ENCODE measurements at regions not wholly inside any gene's neighbourhood (a gene's known extent, or its start where the extent isn't known, plus 50 kb on each side); places are given as distances from the start of the nearest gene placed in this dataset.
A peak's percentile ranks its signal among the peaks of the same experiment; 100 is the strongest.

- H3K9me3 ChIP-seq: no peaks in the 10 kb centered on the region
- H3K27me3 ChIP-seq (replicated peaks in 1 of 2; ENCODE audit: control insufficient read depth in 2 of 2, extremely low read depth in 1 of 2, insufficient read depth in 2 of 2, low read length in 1 of 2): peaks cover 0 to 25% of the 10 kb centered on the region in 2 experiments
- H3K27ac ChIP-seq (ENCODE audit: low read length): no peak overlapping the region
- ATAC-seq (replicated peaks in 1 of 4): no peak
- Mint-ChIP-seq H3K36me3 (no peaks in the 10 kb centered on the region), H3K27me3 (peaks cover 15 to 35% of the 10 kb centered on the region in 2 donors), H3K9me3 (peaks cover 0 to 4% (median 0%) of the 10 kb centered on the region in 3 donors), H3K27ac (no peak overlapping the region), H3K4me3 (no peak overlapping the region), H3K4me1 (peaks cover under 1 to 10% (median 3%) of the 10 kb centered on the region in 3 donors)
- peaks cover 0 to under 1% of the 10 kb centered on the region in 2 experiments for H3K4me1 ChIP-seq (ENCODE audit: control insufficient read depth in 1 of 2, extremely low read depth in 1 of 2, insufficient read depth in 2 of 2, low read length in 2 of 2)
- ChIA-PET CTCF (no interaction called here), POLR2A (no interaction called here)
- H3K4me3 ChIP-seq (ENCODE audit: control insufficient read depth in 1 of 2, extremely low read depth in 1 of 2, low read length in 1 of 2): no peak overlapping the region
- WGBS (ENCODE audit: insufficient coverage): 76% methylated on average over 9 of the region's 17 CpGs
- no peaks in the 10 kb centered on the region for H3K36me3 ChIP-seq (ENCODE audit: control insufficient read depth in 2 of 2, extremely low read depth in 1 of 2, insufficient read depth in 1 of 2, low read length in 1 of 2)
- peak in 1 of 35 experiments; percentile 16 for DNase-seq
These were observed 922.3 kb downstream of the BRD1 start for GRCh38 chr22:48905206-48905975.

- Mint-ChIP-seq H3K27ac (no peak overlapping the region), H3K36me3 (no peaks in the 10 kb centered on the region), H3K4me3 (no peak overlapping the region), H3K9me3 (peaks cover 0 to 4% (median 0%) of the 10 kb centered on the region in 3 donors), H3K4me1 (no peaks in the 10 kb centered on the region), H3K27me3 (peaks cover 10 to 25% of the 10 kb centered on the region in 2 donors)
- H3K27me3 ChIP-seq (replicated peaks in 1 of 2; ENCODE audit: control insufficient read depth in 2 of 2, extremely low read depth in 1 of 2, insufficient read depth in 2 of 2, low read length in 1 of 2): peaks cover 0 to 25% of the 10 kb centered on the region in 2 experiments
- POLR2A ChIA-PET: no interaction called here
- peak in 1 of 35 experiments; percentile 8 for DNase-seq
- H3K4me1 ChIP-seq (ENCODE audit: control insufficient read depth in 1 of 2, extremely low read depth in 1 of 2, insufficient read depth in 2 of 2, low read length in 2 of 2): no peaks in the 10 kb centered on the region
- 65% methylated on average over 8 of the region's 25 CpGs for WGBS (ENCODE audit: insufficient coverage)
- H3K36me3 ChIP-seq (ENCODE audit: control insufficient read depth in 2 of 2, extremely low read depth in 1 of 2, insufficient read depth in 1 of 2, low read length in 1 of 2): no peaks in the 10 kb centered on the region
- H3K27ac ChIP-seq (ENCODE audit: low read length): no peak overlapping the region
- no peaks in the 10 kb centered on the region for H3K9me3 ChIP-seq
- ATAC-seq (replicated peaks in 1 of 4): no peak
- no peak overlapping the region for H3K4me3 ChIP-seq (ENCODE audit: control insufficient read depth in 1 of 2, extremely low read depth in 1 of 2, low read length in 1 of 2)
- CTCF ChIA-PET: no interaction called here
These were observed 924.6 kb downstream of the BRD1 start for GRCh38 chr22:48902983-48903650.

GRCh38 chr22:48902001-48902869 lies 925.4 kb downstream of the BRD1 start:
- ATAC-seq (replicated peaks in 1 of 4) (no peak), DNase-seq (peak in 1 of 35 experiments; percentile 16)
- no peak overlapping the region for H3K4me3 Mint-ChIP-seq
- no peak overlapping the region for H3K4me3 ChIP-seq (ENCODE audit: control insufficient read depth in 1 of 2, extremely low read depth in 1 of 2, low read length in 1 of 2)
- H3K27me3 Mint-ChIP-seq: peaks cover 5 to 21% of the 10 kb centered on the region in 2 donors
- ChIA-PET CTCF (no interaction called here), POLR2A (no interaction called here)
- H3K27ac Mint-ChIP-seq: no peak overlapping the region
- H3K36me3 ChIP-seq (ENCODE audit: control insufficient read depth in 2 of 2, extremely low read depth in 1 of 2, insufficient read depth in 1 of 2, low read length in 1 of 2): no peaks in the 10 kb centered on the region
- no peaks in the 10 kb centered on the region for H3K9me3 ChIP-seq
- H3K27ac ChIP-seq (ENCODE audit: low read length): no peak overlapping the region
- H3K36me3 Mint-ChIP-seq: no peaks in the 10 kb centered on the region
- H3K27me3 ChIP-seq (replicated peaks in 1 of 2; ENCODE audit: control insufficient read depth in 2 of 2, extremely low read depth in 1 of 2, insufficient read depth in 2 of 2, low read length in 1 of 2): peaks cover 0 to 27% of the 10 kb centered on the region in 2 experiments
- H3K4me1 Mint-ChIP-seq: no peaks in the 10 kb centered on the region
- no peaks in the 10 kb centered on the region for H3K9me3 Mint-ChIP-seq
- WGBS (ENCODE audit: insufficient coverage): 81% methylated on average over 22 of the region's 37 CpGs
- H3K4me1 ChIP-seq (ENCODE audit: control insufficient read depth in 1 of 2, extremely low read depth in 1 of 2, insufficient read depth in 2 of 2, low read length in 2 of 2): no peaks in the 10 kb centered on the region

DNA sequence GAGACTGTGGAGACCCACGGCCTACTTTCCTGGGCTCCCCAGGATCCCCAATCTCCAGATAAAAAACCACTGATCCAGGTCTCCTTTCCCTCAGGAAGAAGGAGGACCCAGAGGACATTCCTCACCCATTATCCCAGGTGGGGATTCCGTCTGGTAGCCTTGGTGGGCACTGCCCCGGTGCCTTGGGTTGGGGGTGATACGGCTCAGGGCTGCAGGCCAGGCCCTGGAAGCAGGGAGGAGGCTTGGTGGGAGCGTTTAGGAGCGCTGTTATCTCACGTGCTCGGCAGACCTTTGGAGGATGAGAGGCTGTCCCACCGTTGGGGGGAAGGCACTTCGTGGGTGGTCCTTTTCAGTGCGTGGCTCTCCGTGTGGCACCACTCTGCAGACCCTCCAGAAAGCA lies 926.3 kb downstream of the BRD1 start:
- peak in 1 of 35 experiments; percentile 5 for DNase-seq
- H3K27me3 Mint-ChIP-seq: peaks cover 5 to 20% of the 10 kb centered on the region in 2 donors
- H3K9me3 ChIP-seq: no peaks in the 10 kb centered on the region
- POLR2A ChIA-PET: no interaction called here
- no CpG with 5 or more reads among the region's 12 CpGs for WGBS (ENCODE audit: insufficient coverage)
- H3K4me3 Mint-ChIP-seq: no peak overlapping the region
- no peaks in the 10 kb centered on the region for H3K4me1 Mint-ChIP-seq
- H3K4me3 ChIP-seq (ENCODE audit: control insufficient read depth in 1 of 2, extremely low read depth in 1 of 2, low read length in 1 of 2): no peak overlapping the region
- no peaks in the 10 kb centered on the region for H3K4me1 ChIP-seq (ENCODE audit: control insufficient read depth in 1 of 2, extremely low read depth in 1 of 2, insufficient read depth in 2 of 2, low read length in 2 of 2)
- ATAC-seq (replicated peaks in 1 of 4): no peak
- no peak overlapping the region for H3K27ac Mint-ChIP-seq
- CTCF ChIA-PET: interaction anchor here in 1 of 2 donors (0.6 kb wide), 1 partner anchor 403 kb away, joined by 3 read pairs; no protein-coding TSS in a partner anchor
- H3K36me3 Mint-ChIP-seq: no peaks in the 10 kb centered on the region
- no peak overlapping the region for H3K27ac ChIP-seq (ENCODE audit: low read length)
- no peaks in the 10 kb centered on the region for H3K9me3 Mint-ChIP-seq
- no peaks in the 10 kb centered on the region for H3K36me3 ChIP-seq (ENCODE audit: control insufficient read depth in 2 of 2, extremely low read depth in 1 of 2, insufficient read depth in 1 of 2, low read length in 1 of 2)
- H3K27me3 ChIP-seq (replicated peaks in 1 of 2; ENCODE audit: control insufficient read depth in 2 of 2, extremely low read depth in 1 of 2, insufficient read depth in 2 of 2, low read length in 1 of 2): peaks cover 0 to 25% of the 10 kb centered on the region in 2 experiments

- Histone ChIP-seq H3K27me3 (replicated peaks in 1 of 2; ENCODE audit: control insufficient read depth in 2 of 2, extremely low read depth in 1 of 2, insufficient read depth in 2 of 2, low read length in 1 of 2) (peaks cover 0 to 18% of the 10 kb centered on the region in 2 experiments), H3K9me3 (no peaks in the 10 kb centered on the region), H3K4me1 (ENCODE audit: control insufficient read depth in 1 of 2, extremely low read depth in 1 of 2, insufficient read depth in 2 of 2, low read length in 2 of 2) (no peaks in the 10 kb centered on the region), H3K36me3 (ENCODE audit: control insufficient read depth in 2 of 2, extremely low read depth in 1 of 2, insufficient read depth in 1 of 2, low read length in 1 of 2) (no peaks in the 10 kb centered on the region), H3K27ac (ENCODE audit: low read length) (no peak overlapping the region), H3K4me3 (ENCODE audit: control insufficient read depth in 1 of 2, extremely low read depth in 1 of 2, low read length in 1 of 2) (no peak overlapping the region)
- Mint-ChIP-seq H3K27ac (no peak overlapping the region), H3K36me3 (no peaks in the 10 kb centered on the region), H3K9me3 (no peaks in the 10 kb centered on the region), H3K4me3 (no peak overlapping the region), H3K4me1 (no peaks in the 10 kb centered on the region), H3K27me3 (peaks cover 0 to 22% of the 10 kb centered on the region in 2 donors)
- no peak for DNase-seq
- POLR2A ChIA-PET: no interaction called here
- CTCF ChIA-PET: interaction anchor here in 1 of 2 donors (0.6 kb wide), 1 partner anchor 404 kb away, joined by 3 read pairs; no protein-coding TSS in a partner anchor
- ATAC-seq (replicated peaks in 1 of 4): no peak
- 85% methylated on average over 5 of the region's 9 CpGs for WGBS (ENCODE audit: insufficient coverage)
These were observed 927.0 kb downstream of the BRD1 start for GRCh38 chr22:48900626-48901025.

- Histone ChIP-seq H3K27me3 (replicated peaks in 1 of 2; ENCODE audit: control insufficient read depth in 2 of 2, extremely low read depth in 1 of 2, insufficient read depth in 2 of 2, low read length in 1 of 2) (peaks cover 0 to 18% of the 10 kb centered on the region in 2 experiments), H3K36me3 (ENCODE audit: control insufficient read depth in 2 of 2, extremely low read depth in 1 of 2, insufficient read depth in 1 of 2, low read length in 1 of 2) (no peaks in the 10 kb centered on the region), H3K27ac (ENCODE audit: low read length) (no peak overlapping the region), H3K4me1 (ENCODE audit: control insufficient read depth in 1 of 2, extremely low read depth in 1 of 2, insufficient read depth in 2 of 2, low read length in 2 of 2) (no peaks in the 10 kb centered on the region), H3K4me3 (ENCODE audit: control insufficient read depth in 1 of 2, extremely low read depth in 1 of 2, low read length in 1 of 2) (no peak overlapping the region), H3K9me3 (no peaks in the 10 kb centered on the region)
- Mint-ChIP-seq H3K4me3 (no peak overlapping the region), H3K4me1 (no peaks in the 10 kb centered on the region), H3K27ac (no peak overlapping the region), H3K27me3 (peaks cover 2 to 25% of the 10 kb centered on the region in 2 donors), H3K9me3 (no peaks in the 10 kb centered on the region), H3K36me3 (no peaks in the 10 kb centered on the region)
- WGBS (ENCODE audit: insufficient coverage): 71% methylated on average over 1 of the region's 2 CpGs
- POLR2A ChIA-PET: no interaction called here
- no peak for DNase-seq
- CTCF ChIA-PET: no interaction called here
- no peak for ATAC-seq (replicated peaks in 1 of 4)
These were observed 927.4 kb downstream of the BRD1 start for GRCh38 chr22:48900327-48900597.

Measured in T-cell (primary cell).